ENCODE measurements at regions not wholly inside any gene's neighbourhood (a gene's known extent, or its start where the extent isn't known, plus 50 kb on each side); places are given as distances from the start of the nearest gene placed in this dataset.

DNA sequence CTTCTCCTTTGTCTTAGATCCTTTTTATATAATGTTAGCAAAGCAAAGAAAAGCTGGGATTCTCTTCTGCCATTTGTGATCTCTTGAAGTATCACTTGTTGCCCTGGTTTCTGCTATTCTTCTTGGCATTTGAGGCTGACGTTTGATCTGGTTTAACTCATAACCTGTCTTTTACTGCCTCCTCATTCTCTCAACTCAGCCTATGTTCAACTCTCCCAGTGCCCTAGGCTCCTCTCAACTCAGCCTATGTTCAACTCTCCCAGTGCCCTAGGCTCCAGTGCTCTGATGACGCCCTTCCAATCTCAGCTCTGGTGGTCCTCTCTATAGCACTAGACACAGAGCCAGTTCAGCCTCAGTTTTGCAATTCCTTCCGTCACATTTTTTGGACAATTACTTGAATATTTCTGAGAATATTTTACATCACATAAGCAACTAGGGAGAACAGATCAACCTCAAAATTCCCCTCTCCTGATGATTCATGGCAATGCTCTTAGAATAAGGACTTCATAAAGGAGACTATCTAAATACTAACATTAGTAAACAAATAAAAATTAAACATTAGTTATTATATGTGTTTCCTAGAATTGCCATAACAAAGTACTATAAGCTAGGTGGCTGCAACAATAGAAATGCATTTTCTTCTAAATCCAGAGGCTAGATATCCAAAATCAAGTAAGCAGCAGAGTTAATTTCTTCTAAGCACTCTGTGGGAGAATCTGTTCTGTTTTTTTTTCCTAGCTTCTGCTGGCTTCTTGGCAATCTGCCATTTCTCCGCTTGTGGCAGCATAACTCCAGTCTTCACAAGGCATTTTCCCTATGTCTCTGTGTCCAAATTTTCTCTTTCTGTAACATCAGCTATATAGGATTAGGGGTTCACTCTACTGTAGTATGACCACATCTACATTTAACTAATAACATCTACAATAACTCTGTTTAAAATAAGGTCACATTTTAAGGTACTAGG lies 662.1 kb upstream of the FTMT start:
- no peak for TF ChIP-seq POLR2A (IDR thresholded peaks at IDR 0.05)
- TF ChIP-seq, protein P1, sequence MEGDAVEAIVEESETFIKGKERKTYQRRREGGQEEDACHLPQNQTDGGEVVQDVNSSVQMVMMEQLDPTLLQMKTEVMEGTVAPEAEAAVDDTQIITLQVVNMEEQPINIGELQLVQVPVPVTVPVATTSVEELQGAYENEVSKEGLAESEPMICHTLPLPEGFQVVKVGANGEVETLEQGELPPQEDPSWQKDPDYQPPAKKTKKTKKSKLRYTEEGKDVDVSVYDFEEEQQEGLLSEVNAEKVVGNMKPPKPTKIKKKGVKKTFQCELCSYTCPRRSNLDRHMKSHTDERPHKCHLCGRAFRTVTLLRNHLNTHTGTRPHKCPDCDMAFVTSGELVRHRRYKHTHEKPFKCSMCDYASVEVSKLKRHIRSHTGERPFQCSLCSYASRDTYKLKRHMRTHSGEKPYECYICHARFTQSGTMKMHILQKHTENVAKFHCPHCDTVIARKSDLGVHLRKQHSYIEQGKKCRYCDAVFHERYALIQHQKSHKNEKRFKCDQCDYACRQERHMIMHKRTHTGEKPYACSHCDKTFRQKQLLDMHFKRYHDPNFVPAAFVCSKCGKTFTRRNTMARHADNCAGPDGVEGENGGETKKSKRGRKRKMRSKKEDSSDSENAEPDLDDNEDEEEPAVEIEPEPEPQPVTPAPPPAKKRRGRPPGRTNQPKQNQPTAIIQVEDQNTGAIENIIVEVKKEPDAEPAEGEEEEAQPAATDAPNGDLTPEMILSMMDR (IDR thresholded peaks at IDR 0.05), result no peak

All from Peyer's patch (tissue), 4 donors.